ENCODE measurements at regions not wholly inside any gene's neighbourhood (a gene's known extent, or its start where the extent isn't known, plus 50 kb on each side); places are given as distances from the start of the nearest gene placed in this dataset.

- H3K27me3 ChIP-seq = no peaks in the 10 kb centered on the region
- 71 to 85% (median 78%) methylated on average over 2 of the region's 2 CpGs for WGBS, 4 donors
- H3K36me3 ChIP-seq (replicated peaks in 1 of 2) = no peaks in the 10 kb centered on the region
These were observed 712.5 kb upstream of the NRSN1 start for GRCh38 chr6:23413327-23414050.

DNA sequence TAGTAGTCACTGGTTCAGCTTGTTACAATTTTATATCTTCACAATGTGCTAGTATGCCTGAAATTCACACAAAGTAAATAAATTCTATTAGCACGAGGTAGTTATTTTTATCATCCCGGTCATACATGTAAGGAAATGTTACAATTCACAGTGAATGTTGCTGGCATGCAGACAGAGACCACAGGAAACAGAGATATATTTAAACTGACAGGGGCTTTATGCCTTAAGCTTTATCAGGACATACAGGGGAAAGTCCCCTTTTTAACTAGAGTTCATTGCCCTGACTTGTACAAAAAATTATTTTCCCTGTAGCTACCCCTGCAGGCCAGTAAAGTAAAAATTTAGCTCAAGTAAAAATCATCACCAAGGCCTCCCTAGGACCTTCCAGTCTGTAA, 712.0 kb upstream of the NRSN1 start:
- 36 to 43% (median 40%) methylated on average over 2 of the region's 2 CpGs for WGBS, 4 donors
- intact Hi-C loops (cut with DNase I) = no loop called here
- TF ChIP-seq CTCF (IDR thresholded peaks at IDR 0.05) = peak in 2 of 6 experiments; percentile 10 to 20
- no peak for TF ChIP-seq POLR2A (IDR thresholded peaks at IDR 0.05)
- H3K4me1 ChIP-seq (replicated peaks in 1 of 2) = no peaks in the 10 kb centered on the region
- H3K9me3 ChIP-seq (replicated peaks in 1 of 3) = no peaks in the 10 kb centered on the region
- H3K4me3 ChIP-seq = no peak overlapping the region
- no peaks in the 10 kb centered on the region for H3K36me3 ChIP-seq (replicated peaks in 1 of 2)
- no peak overlapping the region for H3K27ac ChIP-seq
- H3K27me3 ChIP-seq = no peaks in the 10 kb centered on the region
- DNase-seq = no peak

More at GRCh38 chr6:23413327-23414050, 712.5 kb upstream of the NRSN1 start:
- no peak for DNase-seq
- H3K9me3 ChIP-seq (replicated peaks in 1 of 3) = no peaks in the 10 kb centered on the region
- H3K4me1 ChIP-seq (replicated peaks in 1 of 2) = no peaks in the 10 kb centered on the region
- H3K4me3 ChIP-seq = no peak overlapping the region
- no peak for TF ChIP-seq CTCF (IDR thresholded peaks at IDR 0.05)
- no peak for TF ChIP-seq POLR2A (IDR thresholded peaks at IDR 0.05)
- H3K27ac ChIP-seq = no peak overlapping the region
- intact Hi-C loops (cut with DNase I) = no loop called here

DNA sequence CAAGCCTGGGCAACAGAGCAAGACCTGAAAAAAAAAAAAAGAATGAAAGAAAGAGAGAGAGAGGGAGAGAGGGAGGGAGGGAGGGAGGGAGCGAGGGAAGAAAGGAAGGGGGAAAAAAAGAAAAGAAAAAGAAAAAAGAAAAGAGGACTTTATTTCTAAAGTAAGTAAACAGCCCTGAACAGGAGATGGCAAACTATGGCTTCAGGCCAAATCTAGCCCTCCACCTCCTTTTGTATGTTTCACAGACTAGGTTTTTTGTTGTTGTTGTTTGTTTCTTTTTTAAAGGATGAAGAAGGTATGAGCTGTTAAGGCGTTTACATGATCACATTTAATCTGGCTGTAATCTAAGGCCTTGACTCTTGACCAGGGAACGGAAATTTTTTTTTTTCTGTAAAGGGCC, 711.1 kb upstream of the NRSN1 start:
- H3K4me3 ChIP-seq = no peak overlapping the region
- no peaks in the 10 kb centered on the region for H3K27me3 ChIP-seq
- no peaks in the 10 kb centered on the region for H3K36me3 ChIP-seq (replicated peaks in 1 of 2)
- H3K4me1 ChIP-seq (replicated peaks in 1 of 2) = no peaks in the 10 kb centered on the region
- H3K9me3 ChIP-seq (replicated peaks in 1 of 3) = no peaks in the 10 kb centered on the region
- intact Hi-C loops (cut with DNase I) = no loop called here
- no peak for DNase-seq
- H3K27ac ChIP-seq = no peak overlapping the region
- TF ChIP-seq POLR2A (IDR thresholded peaks at IDR 0.05) (no peak), CTCF (IDR thresholded peaks at IDR 0.05) (no peak)
- WGBS, 4 donors = 53 to 72% (median 65%) methylated on average over 3 of the region's 3 CpGs

DNA sequence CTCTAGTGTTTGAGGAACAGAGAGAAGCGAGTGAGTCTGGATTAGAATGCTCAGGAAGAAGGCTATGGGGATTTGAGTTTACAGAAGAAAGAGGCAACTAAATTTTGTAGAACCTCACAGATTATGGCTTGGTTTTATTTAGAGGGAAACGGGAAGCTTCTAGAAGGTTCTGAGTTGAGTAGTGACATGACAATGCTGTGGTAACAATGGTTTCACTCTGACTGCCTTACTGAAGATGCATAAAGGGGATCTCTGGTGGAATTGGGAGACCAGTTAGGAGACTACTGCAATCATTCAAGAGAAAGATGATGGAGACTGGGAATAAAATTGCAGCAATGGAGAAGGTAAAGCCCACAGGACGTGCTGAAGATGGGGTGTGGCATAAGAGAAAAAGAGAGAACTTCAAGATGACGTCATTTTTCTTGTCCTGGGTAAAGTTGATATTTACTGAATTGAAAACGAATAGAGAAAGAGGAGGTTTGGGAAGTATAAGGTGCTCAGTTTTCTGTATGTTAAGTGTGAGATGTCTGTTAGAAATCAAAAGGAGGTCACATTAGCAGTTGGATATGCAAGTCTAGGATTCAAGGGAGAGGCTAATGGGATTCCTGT, 710.1 kb upstream of the NRSN1 start:
- 73 to 79% (median 77%) methylated on average over 5 of the region's 5 CpGs for WGBS, 4 donors
- Histone ChIP-seq H3K27me3 (no peaks in the 10 kb centered on the region), H3K27ac (no peak overlapping the region), H3K4me1 (replicated peaks in 1 of 2) (no peaks in the 10 kb centered on the region), H3K36me3 (replicated peaks in 1 of 2) (no peaks in the 10 kb centered on the region), H3K9me3 (replicated peaks in 1 of 3) (no peaks in the 10 kb centered on the region), H3K4me3 (no peak overlapping the region)
- DNase-seq = no peak
- intact Hi-C loops (cut with DNase I) = no loop called here
- TF ChIP-seq CTCF (IDR thresholded peaks at IDR 0.05) (no peak), POLR2A (IDR thresholded peaks at IDR 0.05) (no peak)
